H1 (cell line): ENCODE measurements at regions not wholly inside any gene's neighbourhood (a gene's known extent, or its start where the extent isn't known, plus 50 kb on each side); places are given as distances from the start of the nearest gene placed in this dataset.

Source experiments
- CTCF ChIA-PET: fragments of 300-600 bp; sonication (Branson Sonifier 250); formaldehyde crosslinking; loops from one replicate; lab custom pipeline; 2021; ENCODE audit not compliant: partially characterized antibody; lab: Charles Lee
- POLR2A ChIA-PET: fragments of 300-600 bp; sonication (Branson Sonifier 250); formaldehyde crosslinking; loops from one replicate; lab custom pipeline; 2021; ENCODE audit warnings: inconsistent platforms; ENCODE audit not compliant: partially characterized antibody; lab: Charles Lee
- DNase-seq, 2 experiments: peaks; one replicate each; pipeline versions ENCODE4 v3.0.0 to v3.0.0-alpha.2; 2010 to 2022; ENCODE audit warnings: low spot score in 2 of 2, low read depth in 1 of 2, mixed read lengths in 1 of 2
- FAIRE-seq: peaks from 2 replicates; lab custom pipeline; 2011; peaks lifted over from hg19 to GRCh38; lab: Jason Lieb, UNC
- H2AFZ ChIP-seq: 2 replicates; pipeline ENCODE4 v1.8.1; 2012; ENCODE audit warnings: low read length, inconsistent platforms
- H2AK5ac ChIP-seq: 2 replicates; pipeline ENCODE4 v1.6.1; 2013; ENCODE audit warnings: low read depth, low read length
- H2BK120ac ChIP-seq: replicated peaks from 2 replicates; pipeline ENCODE3; 2013; ENCODE audit warnings: low read depth, low read length, inconsistent platforms
- H2BK12ac ChIP-seq: 2 replicates; pipeline ENCODE4 v1.6.1; 2013; ENCODE audit warnings: low read depth, low read length
- H2BK15ac ChIP-seq: 2 replicates; pipeline ENCODE4 v1.6.1; 2013; ENCODE audit warnings: low read length
- H2BK20ac ChIP-seq: 2 replicates; pipeline ENCODE4 v1.6.1; 2013; ENCODE audit warnings: low read length
- H2BK5ac ChIP-seq: 2 replicates; pipeline ENCODE4 v1.6.1; 2013; ENCODE audit warnings: low read depth, low read length
- H3K14ac ChIP-seq: 2 replicates; pipeline ENCODE4 v1.6.1; 2013; ENCODE audit warnings: inconsistent platforms; ENCODE audit not compliant: insufficient read length
- H3K18ac ChIP-seq: 2 replicates; pipeline ENCODE4 v1.6.1; 2013; ENCODE audit warnings: low read length; ENCODE audit errors: extremely low read depth
- H3K23ac ChIP-seq: 2 replicates; pipeline ENCODE4 v1.6.1; 2013; ENCODE audit warnings: inconsistent platforms; ENCODE audit not compliant: insufficient read length
- H3K23me2 ChIP-seq: 2 replicates; pipeline ENCODE4 v1.6.1; 2013; ENCODE audit warnings: low read depth, low read length
- H3K27ac ChIP-seq: 2 replicates; pipeline ENCODE4 v1.6.1; 2011; ENCODE audit warnings: low read depth, low read length, inconsistent platforms
- H3K27me3 ChIP-seq, 4 experiments: replicated peaks in 1 of 4; 1 replicate in 1 of 4; 2 replicates in 3 of 4; pipeline versions ENCODE4 v1.6.1 to v1.8.1; 2011 to 2013; ENCODE audit warnings: low read length in 3 of 4, mild to moderate bottlenecking in 3 of 4, inconsistent platforms in 2 of 4, mixed read lengths in 2 of 4, moderate library complexity in 1 of 4; ENCODE audit not compliant: control insufficient read depth in 3 of 4, insufficient read depth in 3 of 4; ENCODE audit errors: extremely low read depth in 1 of 4
- H3K36me3 ChIP-seq, 4 experiments: 2 replicates each; pipeline versions ENCODE4 v1.6.1 to v1.8.1; 2011 to 2013; ENCODE audit warnings: mild to moderate bottlenecking in 4 of 4, low read length in 3 of 4, moderate library complexity in 2 of 4, control low read depth in 1 of 4, inconsistent platforms in 1 of 4; ENCODE audit not compliant: insufficient read depth in 4 of 4, control insufficient read depth in 2 of 4
- H3K4ac ChIP-seq: replicated peaks from 2 replicates; pipeline ENCODE3; 2013; ENCODE audit warnings: low read length, low read depth, mixed read lengths, inconsistent platforms; ENCODE audit not compliant: insufficient read length
- H3K4me1 ChIP-seq, 4 experiments: replicated peaks in 1 of 4; 1 replicate in 1 of 4; 2 replicates in 3 of 4; pipeline versions ENCODE4 v1.6.1 to v1.8.1; 2011 to 2013; ENCODE audit warnings: low read length in 3 of 4, inconsistent platforms in 2 of 4, mixed read lengths in 1 of 4; ENCODE audit not compliant: insufficient read depth in 4 of 4, control insufficient read depth in 3 of 4
- H3K4me2 ChIP-seq, 2 experiments: 2 replicates each; pipeline versions ENCODE4 v1.6.1 to v1.8.1; 2011 to 2013; ENCODE audit warnings: low read depth in 2 of 2, low read length in 2 of 2, control low read depth in 1 of 2, inconsistent platforms in 1 of 2, mild to moderate bottlenecking in 1 of 2; ENCODE audit not compliant: insufficient read depth in 1 of 2
- H3K4me3 ChIP-seq, 4 experiments: fragments of 200-600, 300-600 bp in 1 of 4; sonication (generic), shearing (Covaris generic), sonication (Bioruptor Twin) in 1 of 4; 2 replicates each; pipeline versions ENCODE4 v1.5.1 to v1.8.1; 2011 to 2016; ENCODE audit warnings: low read length in 4 of 4, low read depth in 3 of 4, control low read depth in 2 of 4, inconsistent platforms in 2 of 4, mild to moderate bottlenecking in 2 of 4, mixed read lengths in 1 of 4, moderate library complexity in 1 of 4; ENCODE audit not compliant: insufficient read depth in 2 of 4; ENCODE audit errors: extremely low read depth in 1 of 4
- H3K56ac ChIP-seq: replicated peaks from 2 replicates; pipeline ENCODE3; 2013; ENCODE audit warnings: low read depth, mild to moderate bottlenecking, mixed read lengths, low read length, inconsistent platforms; ENCODE audit not compliant: insufficient read length
- H3K79me1 ChIP-seq: 2 replicates; pipeline ENCODE4 v1.6.1; 2013; ENCODE audit warnings: low read depth, low read length, control low read depth
- H3K79me2 ChIP-seq, 2 experiments: 2 replicates each; pipeline versions ENCODE4 v1.6.1 to v1.8.1; 2012 to 2013; ENCODE audit warnings: low read length in 2 of 2, mild to moderate bottlenecking in 2 of 2, inconsistent platforms in 1 of 2; ENCODE audit not compliant: insufficient read depth in 2 of 2, control insufficient read depth in 1 of 2
- H3K9ac ChIP-seq, 4 experiments: replicated peaks in 1 of 4; 1 replicate in 1 of 4; 2 replicates in 3 of 4; pipeline versions ENCODE4 v1.6.1 to v1.8.1; 2011 to 2013; ENCODE audit warnings: low read depth in 3 of 4, low read length in 3 of 4, control low read depth in 2 of 4, mild to moderate bottlenecking in 2 of 4, moderate library complexity in 2 of 4, inconsistent platforms in 1 of 4; ENCODE audit errors: extremely low read depth in 1 of 4
- H3K9me3 ChIP-seq, 2 experiments: 2 replicates each; pipeline versions ENCODE4 v1.6.1 to v1.8.1; 2012 to 2013; ENCODE audit warnings: mild to moderate bottlenecking in 2 of 2, moderate library complexity in 2 of 2, control low read depth in 1 of 2, inconsistent platforms in 1 of 2, low read depth in 1 of 2, low read length in 1 of 2, mixed read lengths in 1 of 2; ENCODE audit not compliant: insufficient read depth in 2 of 2
- H4K20me1 ChIP-seq, 2 experiments: replicated peaks in 1 of 2; 2 replicates each; pipeline versions ENCODE3 to v1.8.1; 2011 to 2013; ENCODE audit warnings: inconsistent platforms in 2 of 2, low read length in 2 of 2, mild to moderate bottlenecking in 1 of 2; ENCODE audit not compliant: insufficient read depth in 2 of 2, control insufficient read depth in 1 of 2
- H4K5ac ChIP-seq: 2 replicates; pipeline ENCODE4 v1.6.1; 2013; ENCODE audit warnings: low read length, low read depth, mixed read lengths, inconsistent platforms; ENCODE audit not compliant: insufficient read length
- H4K8ac ChIP-seq: 2 replicates; pipeline ENCODE4 v1.8.0; 2013; ENCODE audit warnings: mild to moderate bottlenecking, moderate library complexity, low read length, inconsistent platforms; ENCODE audit not compliant: insufficient read depth; ENCODE audit errors: extremely low read depth
- H4K91ac ChIP-seq: replicated peaks from 2 replicates; pipeline ENCODE3; 2013; ENCODE audit warnings: low read length, mixed read lengths, inconsistent platforms; ENCODE audit not compliant: insufficient read length
- ASH2L ChIP-seq: fragments of 200-600, 300-600 bp; sonication (generic); IDR thresholded peaks from one replicate; pipeline ENCODE4 v1.7.1; 2017; ENCODE audit warnings: low read length
- HDAC2 ChIP-seq, 2 experiments: fragments of 300-600 bp in 1 of 2; sonication (generic) in 1 of 2; IDR thresholded peaks; 2 replicates each; pipeline ENCODE4 v1.6.1; 2011 to 2012; ENCODE audit warnings: low read depth in 2 of 2, low read length in 2 of 2, mild to moderate bottlenecking in 2 of 2, moderate library complexity in 2 of 2, borderline replicate concordance in 1 of 2, inconsistent platforms in 1 of 2
- KDM4A ChIP-seq: IDR thresholded peaks from one replicate; pipeline ENCODE4 v1.7.1; 2012; ENCODE audit warnings: low read depth, mild to moderate bottlenecking, moderate library complexity, low read length, inconsistent platforms; ENCODE audit not compliant: severe bottlenecking
- POU5F1 ChIP-seq: IDR thresholded peaks from 2 replicates; pipeline ENCODE4 v1.6.1; 2011; ENCODE audit warnings: low read depth, mild to moderate bottlenecking, low read length, moderate library complexity
- RXRA ChIP-seq: IDR thresholded peaks from 2 replicates; pipeline ENCODE4 v1.6.1; 2011; ENCODE audit warnings: low read depth, mild to moderate bottlenecking, low read length, moderate library complexity; ENCODE audit not compliant: insufficient read depth
- SP2 ChIP-seq: IDR thresholded peaks from 2 replicates; pipeline ENCODE4 v1.6.1; 2012; ENCODE audit warnings: mild to moderate bottlenecking, low read length, inconsistent platforms
- SUZ12 ChIP-seq: fragments of 200-600 bp; sonication (generic); IDR thresholded peaks from 2 replicates; pipeline ENCODE4 v1.6.1; 2012; ENCODE audit warnings: mild to moderate bottlenecking, inconsistent platforms, low read length, moderate library complexity, mixed read lengths
- TF ChIP-seq, protein P1 (sequence below): IDR thresholded peaks from 2 replicates; pipeline ENCODE4 v1.6.1; 2011; ENCODE audit warnings: low read length, improper control_type of control experiment
- TF ChIP-seq, protein P2 (sequence below): IDR thresholded peaks from 2 replicates; pipeline ENCODE4 v1.6.1; 2012; ENCODE audit warnings: low read length, inconsistent platforms

DNA sequence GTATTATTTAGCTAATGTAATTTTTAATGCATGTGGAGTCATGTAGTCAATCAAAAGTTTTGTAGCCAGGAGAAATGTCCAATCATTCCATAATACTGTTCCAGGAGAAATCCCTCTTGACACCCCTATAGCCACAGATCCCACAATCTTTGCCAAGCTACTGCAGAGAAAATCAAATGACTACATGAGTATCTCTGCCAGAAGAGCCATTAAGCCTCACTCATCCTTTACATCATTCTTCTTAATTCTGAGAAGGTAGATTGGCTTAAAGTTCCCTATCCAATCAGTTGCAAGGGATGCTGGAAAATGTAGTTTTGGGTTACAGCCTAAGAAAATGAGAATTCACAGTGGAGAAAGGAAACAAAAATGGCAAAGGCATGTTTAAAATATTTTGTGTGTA is 502.1 kb downstream of the ZBBX start:
- no peak overlapping the region for H2BK5ac ChIP-seq
- no peak overlapping the region for H3K56ac ChIP-seq
- H3K23me2 ChIP-seq: no peaks in the 10 kb centered on the region
- H3K79me1 ChIP-seq: no peaks in the 10 kb centered on the region
- no peak overlapping the region for H3K14ac ChIP-seq
- no peak overlapping the region for H2AK5ac ChIP-seq
- no peaks in the 10 kb centered on the region for H3K27me3 ChIP-seq
- H2AFZ ChIP-seq: no peak overlapping the region
- DNase-seq (no peak), FAIRE-seq (no peak)
- TF ChIP-seq, protein P1, sequence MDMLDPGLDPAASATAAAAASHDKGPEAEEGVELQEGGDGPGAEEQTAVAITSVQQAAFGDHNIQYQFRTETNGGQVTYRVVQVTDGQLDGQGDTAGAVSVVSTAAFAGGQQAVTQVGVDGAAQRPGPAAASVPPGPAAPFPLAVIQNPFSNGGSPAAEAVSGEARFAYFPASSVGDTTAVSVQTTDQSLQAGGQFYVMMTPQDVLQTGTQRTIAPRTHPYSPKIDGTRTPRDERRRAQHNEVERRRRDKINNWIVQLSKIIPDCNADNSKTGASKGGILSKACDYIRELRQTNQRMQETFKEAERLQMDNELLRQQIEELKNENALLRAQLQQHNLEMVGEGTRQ: no peak
- TF ChIP-seq, protein P2, sequence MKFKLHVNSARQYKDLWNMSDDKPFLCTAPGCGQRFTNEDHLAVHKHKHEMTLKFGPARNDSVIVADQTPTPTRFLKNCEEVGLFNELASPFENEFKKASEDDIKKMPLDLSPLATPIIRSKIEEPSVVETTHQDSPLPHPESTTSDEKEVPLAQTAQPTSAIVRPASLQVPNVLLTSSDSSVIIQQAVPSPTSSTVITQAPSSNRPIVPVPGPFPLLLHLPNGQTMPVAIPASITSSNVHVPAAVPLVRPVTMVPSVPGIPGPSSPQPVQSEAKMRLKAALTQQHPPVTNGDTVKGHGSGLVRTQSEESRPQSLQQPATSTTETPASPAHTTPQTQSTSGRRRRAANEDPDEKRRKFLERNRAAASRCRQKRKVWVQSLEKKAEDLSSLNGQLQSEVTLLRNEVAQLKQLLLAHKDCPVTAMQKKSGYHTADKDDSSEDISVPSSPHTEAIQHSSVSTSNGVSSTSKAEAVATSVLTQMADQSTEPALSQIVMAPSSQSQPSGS: no peak
- TF ChIP-seq POU5F1 (no peak), HDAC2 (IDR thresholded peaks at IDR 0.05; ENCODE audit: borderline replicate concordance in 1 of 2, low read depth in 2 of 2, low read length in 2 of 2) (no peak), ASH2L (no peak), KDM4A (no peak), RXRA (no peak), SUZ12 (no peak), SP2 (no peak)
- H2BK15ac ChIP-seq: no peak overlapping the region
- H3K4ac ChIP-seq: no peak overlapping the region
- ChIA-PET POLR2A (no interaction called here), CTCF (no interaction called here)
- H3K4me1 ChIP-seq: no peaks in the 10 kb centered on the region
- H2BK20ac ChIP-seq: no peak overlapping the region
- H2BK12ac ChIP-seq: no peak overlapping the region
- no peaks in the 10 kb centered on the region for H3K36me3 ChIP-seq
- H3K4me3 ChIP-seq: no peak overlapping the region
- H4K5ac ChIP-seq: no peak overlapping the region
- no peak overlapping the region for H4K91ac ChIP-seq
- H3K4me2 ChIP-seq: no peak overlapping the region
- H3K9me3 ChIP-seq: no peaks in the 10 kb centered on the region
- no peak overlapping the region for H3K23ac ChIP-seq
- no peak overlapping the region for H3K27ac ChIP-seq
- no peak overlapping the region for H3K18ac ChIP-seq
- no peak overlapping the region for H2BK120ac ChIP-seq
- no peak overlapping the region for H4K8ac ChIP-seq
- no peaks in the 10 kb centered on the region for H4K20me1 ChIP-seq
- no peaks in the 10 kb centered on the region for H3K79me2 ChIP-seq
- H3K9ac ChIP-seq: no peak overlapping the region
